GM21447 (cell line): ENCODE measurements at regions not wholly inside any gene's neighbourhood (a gene's known extent, or its start where the extent isn't known, plus 50 kb on each side); places are given as distances from the start of the nearest gene placed in this dataset.
"Not testable (repeated sequence)": the region's sequence is repeated elsewhere in the genome, so short reads cannot be mapped to it uniquely, and the experiment has no call there.

Source experiments
- ATAC-seq: cut with Tn5 transposase; IDR thresholded peaks from one replicate; pipeline ENCODE4 v1.9.1; 2021; ENCODE audit not compliant: unreplicated experiment

GRCh38 chr6:15088904-15089568 lies 156.8 kb upstream of the JARID2 start:
- no peak for ATAC-seq

GRCh38 chr6:15089569-15090144 lies 156.2 kb upstream of the JARID2 start:
- no peak for ATAC-seq

- ATAC-seq, result no peak
Observed at GRCh38 chr6:15090145-15090579, 155.7 kb upstream of the JARID2 start.

GRCh38 chr6:15090745-15091384 lies 155.0 kb upstream of the JARID2 start:
- ATAC-seq, result no peak

GRCh38 chr6:15096894-15097837 lies 148.7 kb upstream of the JARID2 start:
- ATAC-seq, result no peak

- no peak for ATAC-seq
Observed at GRCh38 chr6:15101130-15101529, 144.7 kb upstream of the JARID2 start.

- no peak for ATAC-seq
Observed at GRCh38 chr6:15102241-15102640, 143.6 kb upstream of the JARID2 start.

GRCh38 chr6:15106958-15107643 lies 138.8 kb upstream of the JARID2 start:
- ATAC-seq, result no peak

GRCh38 chr6:15107644-15108382 lies 138.1 kb upstream of the JARID2 start:
- no peak for ATAC-seq

- ATAC-seq, result no peak
Observed at GRCh38 chr6:15108383-15108715, 137.5 kb upstream of the JARID2 start.

GRCh38 chr6:15109338-15110090 lies 136.4 kb upstream of the JARID2 start:
- ATAC-seq, result no peak

GRCh38 chr6:15110726-15111354 lies 135.0 kb upstream of the JARID2 start:
- ATAC-seq, result no peak

GRCh38 chr6:15111576-15111975 lies 134.3 kb upstream of the JARID2 start:
- not testable (repeated sequence) for ATAC-seq

GRCh38 chr6:15113587-15113986 lies 132.3 kb upstream of the JARID2 start:
- ATAC-seq, result no peak

- ATAC-seq, result no peak
Observed at GRCh38 chr6:15114061-15114460, 131.8 kb upstream of the JARID2 start.

GRCh38 chr6:15116889-15117288 lies 129.0 kb upstream of the JARID2 start:
- no peak for ATAC-seq

- ATAC-seq, result no peak
Observed at GRCh38 chr6:15121443-15121842, 124.4 kb upstream of the JARID2 start.

GRCh38 chr6:15121977-15122550 lies 123.8 kb upstream of the JARID2 start:
- ATAC-seq, result no peak

GRCh38 chr6:15129887-15130286 lies 116.0 kb upstream of the JARID2 start:
- ATAC-seq, result no peak
